Neural cell (in vitro differentiated cells): ENCODE measurements at regions not wholly inside any gene's neighbourhood (a gene's known extent, or its start where the extent isn't known, plus 50 kb on each side); places are given as distances from the start of the nearest gene placed in this dataset.

Source experiments
- H2AFZ ChIP-seq: fragments of 200-600, 300-800 bp; sonication (generic), shearing (Covaris generic); 2 replicates; pipeline ENCODE4 v1.6.0; 2014; ENCODE audit warnings: low read depth, mild to moderate bottlenecking, antibody characterized with exemption, low read length, moderate library complexity
- H3F3A ChIP-seq: fragments of 200-600 bp; shearing (Covaris generic); 2 replicates; pipeline ENCODE4 v1.6.1; 2016; ENCODE audit warnings: mild to moderate bottlenecking, moderate library complexity, mixed read lengths, antibody characterized with exemption, low read length; ENCODE audit not compliant: insufficient read depth, poor library complexity, severe bottlenecking
- H3K27ac ChIP-seq: fragments of 200-600, 300-800 bp; sonication (generic), shearing (Covaris generic); 2 replicates; pipeline ENCODE4 v1.5.1; 2014; ENCODE audit warnings: mild to moderate bottlenecking, low read length, moderate library complexity
- H3K27me3 ChIP-seq: fragments of 300-800, 200-600 bp; sonication (generic), shearing (Covaris generic); 2 replicates; pipeline ENCODE4 v1.6.0; 2014; ENCODE audit warnings: mild to moderate bottlenecking, low read depth, low read length, moderate library complexity; ENCODE audit not compliant: insufficient read depth
- H3K36me3 ChIP-seq: fragments of 300-800, 200-600 bp; sonication (generic), shearing (Covaris generic); 2 replicates; pipeline ENCODE4 v1.5.1; 2014; ENCODE audit warnings: mild to moderate bottlenecking, antibody characterized with exemption, low read length, moderate library complexity; ENCODE audit not compliant: insufficient read depth
- H3K4me2 ChIP-seq: fragments of 300-800, 200-600 bp; sonication (generic), shearing (Covaris generic); 2 replicates; pipeline ENCODE4 v1.6.0; 2014; ENCODE audit warnings: mild to moderate bottlenecking, low read length
- H3K4me3 ChIP-seq: fragments of 300-800, 200-600 bp; sonication (generic), shearing (Covaris generic); 2 replicates; pipeline ENCODE4 v1.5.1; 2014; ENCODE audit warnings: mild to moderate bottlenecking, low read length, moderate library complexity
- H3K79me2 ChIP-seq: fragments of 200-600 bp; shearing (Covaris generic); replicated peaks from 2 replicates; pipeline ENCODE4 v1.6.0; 2014; ENCODE audit warnings: mild to moderate bottlenecking, low read length, moderate library complexity; ENCODE audit not compliant: insufficient read depth
- H3K9ac ChIP-seq: fragments of 300-800, 200-600 bp; sonication (generic), shearing (Covaris generic); 2 replicates; pipeline ENCODE4 v1.6.1; 2016; ENCODE audit warnings: mild to moderate bottlenecking, low read length, mixed read lengths
- H3K9me2 ChIP-seq: fragments of 200-600 bp; shearing (Covaris generic); 2 replicates; pipeline ENCODE4 v1.6.1; 2016; ENCODE audit warnings: mild to moderate bottlenecking, low read length, mixed read lengths; ENCODE audit not compliant: insufficient read depth
- H3K9me3 ChIP-seq: fragments of 200-600, 300-800 bp; sonication (generic), shearing (Covaris generic); 2 replicates; pipeline ENCODE4 v1.6.1; 2016; ENCODE audit warnings: mild to moderate bottlenecking, mixed run types, low read length, moderate library complexity, mixed read lengths
- H4K20me1 ChIP-seq: fragments of 200-600 bp; shearing (Covaris generic); 2 replicates; pipeline ENCODE4 v1.6.1; 2016; ENCODE audit warnings: mild to moderate bottlenecking, mixed run types; ENCODE audit not compliant: insufficient read depth
- CTCF ChIP-seq: fragments of 450-650 bp; IDR thresholded peaks from 2 replicates; pipeline ENCODE4 v1.5.1; 2014; ENCODE audit warnings: antibody characterized with exemption, mild to moderate bottlenecking, moderate library complexity; ENCODE audit not compliant: poor library complexity, severe bottlenecking
- EP300 ChIP-seq: fragments of 450-650 bp; conservative IDR thresholded peaks from 2 replicates; pipeline ENCODE4 v1.6.1; 2014; ENCODE audit warnings: antibody characterized with exemption, mild to moderate bottlenecking, moderate library complexity; ENCODE audit not compliant: poor library complexity, severe bottlenecking
- EZH2 ChIP-seq: fragments of 200-600, 300-800 bp; shearing (Covaris generic), sonication (generic); IDR thresholded peaks from 2 replicates; pipeline ENCODE4 v1.6.1; 2014; ENCODE audit warnings: antibody characterized with exemption, low read length, borderline replicate concordance, mild to moderate bottlenecking; ENCODE audit not compliant: insufficient read depth, poor library complexity, severe bottlenecking
- MXI1 ChIP-seq: fragments of 450-650 bp; conservative IDR thresholded peaks from 2 replicates; pipeline ENCODE4 v1.6.1; 2014; ENCODE audit warnings: antibody characterized with exemption, mild to moderate bottlenecking; ENCODE audit not compliant: poor library complexity, severe bottlenecking
- POLR2AphosphoS5 ChIP-seq: IDR thresholded peaks from 2 replicates; pipeline ENCODE4 v1.6.1; 2012
- RAD21 ChIP-seq: fragments of 450-650 bp; conservative IDR thresholded peaks from 2 replicates; pipeline ENCODE4 v1.6.1; 2014; ENCODE audit warnings: antibody characterized with exemption, mild to moderate bottlenecking, moderate library complexity
- SMC3 ChIP-seq: fragments of 450-650 bp; conservative IDR thresholded peaks from 2 replicates; pipeline ENCODE4 v1.6.1; 2014; ENCODE audit warnings: antibody characterized with exemption, mild to moderate bottlenecking, moderate library complexity; ENCODE audit not compliant: poor library complexity
- TAF1 ChIP-seq: IDR thresholded peaks from 2 replicates; pipeline ENCODE4 v1.6.1; 2012; ENCODE audit warnings: low read depth
- TF ChIP-seq, protein P1 (sequence below): IDR thresholded peaks from 2 replicates; pipeline ENCODE4 v1.6.1; 2012; ENCODE audit warnings: borderline replicate concordance

- Histone ChIP-seq H3K79me2 (no peaks in the 10 kb centered on the region), H3F3A (no peaks in the 10 kb centered on the region), H3K36me3 (no peaks in the 10 kb centered on the region), H3K4me2 (no peak overlapping the region), H4K20me1 (no peaks in the 10 kb centered on the region), H3K9me3 (no peaks in the 10 kb centered on the region), H2AFZ (no peak overlapping the region), H3K27me3 (no peaks in the 10 kb centered on the region), H3K9ac (no peak overlapping the region), H3K9me2 (no peaks in the 10 kb centered on the region), H3K27ac (no peak overlapping the region), H3K4me3 (no peak overlapping the region)
- TF ChIP-seq TAF1 (no peak), CTCF (no peak), POLR2AphosphoS5 (no peak), MXI1 (no peak), EZH2 (no peak), SMC3 (no peak)
- TF ChIP-seq, protein P1, sequence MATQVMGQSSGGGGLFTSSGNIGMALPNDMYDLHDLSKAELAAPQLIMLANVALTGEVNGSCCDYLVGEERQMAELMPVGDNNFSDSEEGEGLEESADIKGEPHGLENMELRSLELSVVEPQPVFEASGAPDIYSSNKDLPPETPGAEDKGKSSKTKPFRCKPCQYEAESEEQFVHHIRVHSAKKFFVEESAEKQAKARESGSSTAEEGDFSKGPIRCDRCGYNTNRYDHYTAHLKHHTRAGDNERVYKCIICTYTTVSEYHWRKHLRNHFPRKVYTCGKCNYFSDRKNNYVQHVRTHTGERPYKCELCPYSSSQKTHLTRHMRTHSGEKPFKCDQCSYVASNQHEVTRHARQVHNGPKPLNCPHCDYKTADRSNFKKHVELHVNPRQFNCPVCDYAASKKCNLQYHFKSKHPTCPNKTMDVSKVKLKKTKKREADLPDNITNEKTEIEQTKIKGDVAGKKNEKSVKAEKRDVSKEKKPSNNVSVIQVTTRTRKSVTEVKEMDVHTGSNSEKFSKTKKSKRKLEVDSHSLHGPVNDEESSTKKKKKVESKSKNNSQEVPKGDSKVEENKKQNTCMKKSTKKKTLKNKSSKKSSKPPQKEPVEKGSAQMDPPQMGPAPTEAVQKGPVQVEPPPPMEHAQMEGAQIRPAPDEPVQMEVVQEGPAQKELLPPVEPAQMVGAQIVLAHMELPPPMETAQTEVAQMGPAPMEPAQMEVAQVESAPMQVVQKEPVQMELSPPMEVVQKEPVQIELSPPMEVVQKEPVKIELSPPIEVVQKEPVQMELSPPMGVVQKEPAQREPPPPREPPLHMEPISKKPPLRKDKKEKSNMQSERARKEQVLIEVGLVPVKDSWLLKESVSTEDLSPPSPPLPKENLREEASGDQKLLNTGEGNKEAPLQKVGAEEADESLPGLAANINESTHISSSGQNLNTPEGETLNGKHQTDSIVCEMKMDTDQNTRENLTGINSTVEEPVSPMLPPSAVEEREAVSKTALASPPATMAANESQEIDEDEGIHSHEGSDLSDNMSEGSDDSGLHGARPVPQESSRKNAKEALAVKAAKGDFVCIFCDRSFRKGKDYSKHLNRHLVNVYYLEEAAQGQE: no peak
Measured at GRCh38 chr17:71192848-71193247, 928.0 kb upstream of the SOX9 start.

DNA sequence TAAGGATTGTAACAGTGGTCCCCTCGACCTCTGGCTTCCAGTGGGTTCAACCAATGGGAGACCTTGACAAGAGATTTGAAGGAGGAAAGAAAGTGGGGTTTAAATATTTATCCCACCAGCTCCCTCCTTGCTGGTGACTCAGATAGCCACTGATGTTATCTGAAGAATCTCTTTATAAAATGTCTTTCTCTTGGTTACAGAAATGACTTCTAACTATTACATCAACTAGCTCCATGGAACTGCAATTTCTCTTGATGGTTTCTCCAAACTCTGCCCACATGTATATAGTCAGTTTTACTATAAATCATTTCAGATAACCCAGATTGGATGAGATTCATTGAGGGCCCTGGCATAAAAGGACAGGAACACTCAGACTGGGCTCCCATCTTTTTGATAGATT, 920.2 kb upstream of the SOX9 start:
- no peak overlapping the region for H3K4me3 ChIP-seq
- no peaks in the 10 kb centered on the region for H3K36me3 ChIP-seq
- no peak overlapping the region for H3K4me2 ChIP-seq
- no peak overlapping the region for H3K9ac ChIP-seq
- H3K79me2 ChIP-seq: no peaks in the 10 kb centered on the region
- no peaks in the 10 kb centered on the region for H3K9me2 ChIP-seq
- H3K9me3 ChIP-seq: no peaks in the 10 kb centered on the region
- H2AFZ ChIP-seq: no peak overlapping the region
- H3F3A ChIP-seq: no peaks in the 10 kb centered on the region
- H4K20me1 ChIP-seq: no peaks in the 10 kb centered on the region
- no peak for TF ChIP-seq EZH2
- no peak for TF ChIP-seq POLR2AphosphoS5
- TF ChIP-seq MXI1: no peak
- TF ChIP-seq SMC3: no peak
- no peak for TF ChIP-seq CTCF
- no peak for TF ChIP-seq EP300
- TF ChIP-seq RAD21: no peak
- TF ChIP-seq, protein P1: no peak
- TF ChIP-seq TAF1: no peak
- H3K27ac ChIP-seq: no peak overlapping the region
- H3K27me3 ChIP-seq: no peaks in the 10 kb centered on the region
